ENCODE measurements at regions not wholly inside any gene's neighbourhood (a gene's known extent, or its start where the extent isn't known, plus 50 kb on each side); places are given as distances from the start of the nearest gene placed in this dataset.

- no peak for TF ChIP-seq CTCF (conservative IDR thresholded peaks at IDR 0.05; ENCODE audit: low read depth, low read length)
- no peak for DNase-seq (ENCODE audit: low read depth)
- H3K4me3 ChIP-seq (ENCODE audit: low read depth, low read length) = no peak overlapping the region
Measured at GRCh38 chr2:76563730-76564129, 853.0 kb upstream of the GCFC2 start.

GRCh38 chr2:76558157-76558556 lies 847.4 kb upstream of the GCFC2 start:
- no peak overlapping the region for H3K4me3 ChIP-seq (ENCODE audit: low read depth, low read length)
- DNase-seq (ENCODE audit: low read depth) = no peak
- no peak for TF ChIP-seq CTCF (conservative IDR thresholded peaks at IDR 0.05; ENCODE audit: low read depth, low read length)

GRCh38 chr2:76556018-76556417 lies 845.3 kb upstream of the GCFC2 start:
- DNase-seq (ENCODE audit: low read depth) = no peak
- H3K4me3 ChIP-seq (ENCODE audit: low read depth, low read length) = no peak overlapping the region
- TF ChIP-seq CTCF (conservative IDR thresholded peaks at IDR 0.05; ENCODE audit: low read depth, low read length) = no peak

- no peak for DNase-seq (ENCODE audit: low read depth)
- TF ChIP-seq CTCF (conservative IDR thresholded peaks at IDR 0.05; ENCODE audit: low read depth, low read length) = no peak
- H3K4me3 ChIP-seq (ENCODE audit: low read depth, low read length) = no peak overlapping the region
Measured at GRCh38 chr2:76546207-76546606, 835.5 kb upstream of the GCFC2 start.

DNA sequence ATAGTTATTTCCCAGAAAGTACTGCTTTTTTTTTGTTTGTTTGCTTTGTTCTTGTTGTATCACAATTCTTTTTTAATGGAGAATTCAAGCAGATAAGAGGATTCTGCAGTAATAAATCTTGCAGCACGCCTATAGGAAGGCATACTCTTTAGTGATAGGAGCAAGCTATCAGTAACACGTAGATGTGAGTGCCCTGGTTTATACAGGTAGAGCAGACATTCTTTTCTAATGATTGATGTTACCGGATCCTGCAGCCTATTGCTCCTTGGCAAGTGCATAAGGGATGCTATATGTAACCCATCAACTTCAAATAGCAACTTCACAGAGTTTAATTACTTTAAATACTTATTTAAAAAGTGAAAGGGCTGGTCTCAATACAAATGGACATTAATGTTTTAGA lies 834.2 kb upstream of the GCFC2 start:
- no peak for DNase-seq (ENCODE audit: low read depth)

GRCh38 chr2:76517574-76517909 lies 806.8 kb upstream of the GCFC2 start:
- DNase-seq (ENCODE audit: low read depth) = no peak
- H3K4me3 ChIP-seq (ENCODE audit: low read depth, low read length) = no peak overlapping the region
- no peak for TF ChIP-seq CTCF (conservative IDR thresholded peaks at IDR 0.05; ENCODE audit: low read depth, low read length)

More for the DNA sequence above, 834.2 kb upstream of the GCFC2 start:
- no peak overlapping the region for H3K4me3 ChIP-seq (ENCODE audit: low read depth, low read length)
- no peak for TF ChIP-seq CTCF (conservative IDR thresholded peaks at IDR 0.05; ENCODE audit: low read depth, low read length)

DNA sequence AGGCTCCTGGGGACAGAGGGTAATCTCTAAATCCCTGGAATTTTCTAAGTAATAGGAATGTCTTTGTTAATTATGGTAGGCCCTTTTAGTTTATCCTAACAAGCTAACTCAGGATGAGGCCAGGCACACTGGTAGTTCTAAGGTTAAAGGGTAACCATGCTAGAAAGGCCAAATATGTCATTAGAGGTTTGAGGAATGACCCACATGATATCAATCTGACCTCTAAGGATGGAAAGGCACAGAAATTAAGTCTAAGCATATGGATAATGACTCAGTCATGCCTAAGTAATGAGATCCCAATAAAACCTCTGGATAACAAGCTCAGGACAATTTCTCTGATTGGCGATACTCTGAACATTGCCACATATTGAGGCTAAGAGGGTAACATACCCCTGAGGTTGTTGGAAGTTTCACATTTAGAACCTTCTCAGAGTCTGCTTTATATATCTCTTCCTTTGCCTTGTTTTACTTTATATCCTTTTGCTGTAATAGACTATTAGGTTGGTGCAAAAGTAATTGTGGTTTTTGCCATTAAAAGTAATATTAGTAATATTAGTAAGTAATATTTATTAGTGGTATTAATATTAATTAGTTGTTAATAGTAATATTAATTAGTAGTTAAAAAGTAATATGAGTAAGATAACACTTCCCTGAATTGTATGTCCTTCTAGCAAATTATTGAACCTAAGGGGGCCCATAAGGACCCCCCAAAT lies 806.3 kb upstream of the GCFC2 start:
- no peak for DNase-seq (ENCODE audit: low read depth)
- no peak overlapping the region for H3K4me3 ChIP-seq (ENCODE audit: low read depth, low read length)
- no peak for TF ChIP-seq CTCF (conservative IDR thresholded peaks at IDR 0.05; ENCODE audit: low read depth, low read length)
